IMR-90 (cell line): ENCODE measurements at regions not wholly inside any gene's neighbourhood (a gene's known extent, or its start where the extent isn't known, plus 50 kb on each side); places are given as distances from the start of the nearest gene placed in this dataset.

Experiments
- ATAC-seq: fragments of 200-7000 bp; cut with Tn5 transposase; 2 replicates; pipeline ENCODE4 v1.9.1; 2020; ENCODE audit warnings: low read depth, mild to moderate bottlenecking, moderate library complexity
- BruUV-seq: library from RNA; stranded (reverse); fragments of 400-500 nt; replicated peaks from 2 replicates; lab custom pipeline; 2021; lab: Mats Ljungman, UMichigan
- CTCF ChIA-PET: fragments of 300-600 bp; formaldehyde crosslinking; extraction: SDS; loops from one replicate; lab custom pipeline; 2021; ENCODE audit warnings: antibody characterized with exemption; lab: Yijun Ruan, JAX
- POLR2A ChIA-PET: fragments of 300-600 bp; sonication (Branson Sonifier 250); formaldehyde crosslinking; loops from one replicate; lab custom pipeline; 2022; ENCODE audit warnings: antibody characterized with exemption; ENCODE audit not compliant: unreplicated experiment; lab: Charles Lee
- DNase-seq: peaks from one replicate; pipeline ENCODE4 v3.0.0; 2013
- H2AFZ ChIP-seq: replicated peaks from 2 replicates; pipeline ENCODE3; 2013; ENCODE audit warnings: low read length, mild to moderate bottlenecking; ENCODE audit not compliant: poor library complexity
- H2AK5ac ChIP-seq: 2 replicates; pipeline ENCODE4 v1.6.1; 2013; ENCODE audit warnings: low read depth, low read length, inconsistent platforms
- H2AK9ac ChIP-seq: replicated peaks from 2 replicates; pipeline ENCODE3; 2013; ENCODE audit warnings: mild to moderate bottlenecking, low read depth, low read length, moderate library complexity; ENCODE audit not compliant: poor library complexity
- H2BK120ac ChIP-seq: 2 replicates; pipeline ENCODE4 v1.6.1; 2013; ENCODE audit warnings: low read depth, low read length, inconsistent platforms
- H2BK15ac ChIP-seq: 3 replicates; pipeline ENCODE4 v1.6.1; 2013; ENCODE audit warnings: low read depth, low read length, inconsistent platforms
- H2BK20ac ChIP-seq: 2 replicates; pipeline ENCODE4 v1.6.1; 2013; ENCODE audit warnings: low read depth, mild to moderate bottlenecking, inconsistent platforms, low read length, moderate library complexity
- H2BK5ac ChIP-seq: 2 replicates; pipeline ENCODE4 v1.6.1; 2013; ENCODE audit warnings: mild to moderate bottlenecking, low read depth, low read length, inconsistent platforms; ENCODE audit not compliant: poor library complexity, severe bottlenecking
- H3K14ac ChIP-seq: replicated peaks from 2 replicates; pipeline ENCODE4 v1.6.1; 2013; ENCODE audit warnings: low read depth, low read length, inconsistent platforms
- H3K18ac ChIP-seq: 2 replicates; pipeline ENCODE4 v1.6.1; 2013; ENCODE audit warnings: low read depth, low read length, control low read depth
- H3K23ac ChIP-seq: 2 replicates; pipeline ENCODE4 v1.6.1; 2013; ENCODE audit warnings: low read depth, low read length, inconsistent platforms
- H3K27ac ChIP-seq: 2 replicates; pipeline ENCODE4 v1.5.1; 2013; ENCODE audit warnings: mild to moderate bottlenecking, control low read depth, low read length; ENCODE audit not compliant: insufficient read depth
- H3K27me3 ChIP-seq: 2 replicates; pipeline ENCODE4 v1.6.1; 2013; ENCODE audit warnings: low read length; ENCODE audit not compliant: control insufficient read depth, insufficient read depth
- H3K36me3 ChIP-seq: 2 replicates; pipeline ENCODE4 v1.6.1; 2013; ENCODE audit warnings: low read length, mixed read lengths; ENCODE audit not compliant: control insufficient read depth, insufficient read depth
- H3K4ac ChIP-seq: 2 replicates; pipeline ENCODE4 v1.6.1; 2013; ENCODE audit warnings: low read depth, low read length, inconsistent platforms
- H3K4me1 ChIP-seq: 2 replicates; pipeline ENCODE4 v1.6.1; 2013; ENCODE audit warnings: low read length, mixed read lengths; ENCODE audit not compliant: control insufficient read depth, insufficient read depth
- H3K4me2 ChIP-seq: 2 replicates; pipeline ENCODE4 v1.6.1; 2013; ENCODE audit warnings: low read depth, mild to moderate bottlenecking, control low read depth, low read length, moderate library complexity
- H3K4me3 ChIP-seq: 2 replicates; pipeline ENCODE4 v1.5.1; 2013; ENCODE audit warnings: low read depth, mild to moderate bottlenecking, control low read depth, low read length, moderate library complexity; ENCODE audit not compliant: insufficient read depth
- H3K56ac ChIP-seq: 2 replicates; pipeline ENCODE4 v1.6.1; 2013; ENCODE audit warnings: low read length, inconsistent platforms; ENCODE audit not compliant: insufficient read depth; ENCODE audit errors: extremely low read depth
- H3K79me1 ChIP-seq, 2 experiments: 2 replicates each; pipeline ENCODE4 v1.6.1; 2013; ENCODE audit warnings: low read length in 2 of 2, inconsistent platforms in 1 of 2, low read depth in 1 of 2
- H3K9ac ChIP-seq: 2 replicates; pipeline ENCODE4 v1.6.1; 2013; ENCODE audit warnings: low read depth, low read length, control low read depth
- H3K9me1 ChIP-seq: 2 replicates; pipeline ENCODE4 v1.6.1; 2013; ENCODE audit warnings: low read length, inconsistent platforms; ENCODE audit not compliant: insufficient read depth
- H3K9me3 ChIP-seq: 2 replicates; pipeline ENCODE4 v1.6.1; 2013; ENCODE audit warnings: low read length; ENCODE audit not compliant: control insufficient read depth, insufficient read depth
- H4K20me1 ChIP-seq: 2 replicates; pipeline ENCODE4 v1.6.1; 2013; ENCODE audit warnings: low read length, inconsistent platforms; ENCODE audit not compliant: insufficient read depth
- H4K5ac ChIP-seq: 2 replicates; pipeline ENCODE4 v1.6.1; 2013; ENCODE audit warnings: mild to moderate bottlenecking, low read depth, low read length, control low read depth
- H4K8ac ChIP-seq, 2 experiments: 2 replicates each; pipeline ENCODE4 v1.6.1; 2013; ENCODE audit warnings: low read depth in 2 of 2, low read length in 2 of 2, control low read depth in 1 of 2, inconsistent platforms in 1 of 2
- H4K91ac ChIP-seq: 2 replicates; pipeline ENCODE4 v1.6.1; 2013; ENCODE audit warnings: low read depth, low read length, inconsistent platforms; ENCODE audit not compliant: insufficient read depth
- BHLHE40 ChIP-seq: fragments of 150-350 bp; IDR thresholded peaks from 2 replicates; pipeline ENCODE4 v1.6.1; 2016; ENCODE audit warnings: mild to moderate bottlenecking, low read depth, low read length
- RAD21 ChIP-seq: IDR thresholded peaks from 2 replicates; pipeline ENCODE4 v1.6.1; 2012; ENCODE audit warnings: low read length, improper control_type of control experiment
- WGBS, 2 experiments: methylation state at CpG; one replicate each; pipeline versions ENCODE4 v1.1.5 to v1.1.7; 2013; ENCODE audit warnings: missing lambda C conversion rate in 2 of 2; ENCODE audit not compliant: insufficient read length in 1 of 2; ENCODE audit errors: extremely low coverage in 2 of 2; 5-methylcytosine and 5-hydroxymethylcytosine counted together
- dilution Hi-C: fragments of 300-500 bp; cut with HindIII; formaldehyde crosslinking; loops from one replicate; pipeline ENCODE4 v1.14.3; 2018; ENCODE audit warnings: low sequenced_read_pairs; ENCODE audit not compliant: unreplicated experiment
- in situ Hi-C: fragments of 300-500 bp; cut with MboI; formaldehyde crosslinking; loops from 3 replicates; pipeline ENCODE4 v1.14.3; 2019; ENCODE audit warnings: low sequenced_read_pairs, inconsistent platforms, mixed read lengths
- intact Hi-C: fragments of 100-400 bp; cut with micrococcal nuclease; formaldehyde crosslinking; loops from 2 replicates; pipeline ENCODE4 v1.10.0; 2022

DNA sequence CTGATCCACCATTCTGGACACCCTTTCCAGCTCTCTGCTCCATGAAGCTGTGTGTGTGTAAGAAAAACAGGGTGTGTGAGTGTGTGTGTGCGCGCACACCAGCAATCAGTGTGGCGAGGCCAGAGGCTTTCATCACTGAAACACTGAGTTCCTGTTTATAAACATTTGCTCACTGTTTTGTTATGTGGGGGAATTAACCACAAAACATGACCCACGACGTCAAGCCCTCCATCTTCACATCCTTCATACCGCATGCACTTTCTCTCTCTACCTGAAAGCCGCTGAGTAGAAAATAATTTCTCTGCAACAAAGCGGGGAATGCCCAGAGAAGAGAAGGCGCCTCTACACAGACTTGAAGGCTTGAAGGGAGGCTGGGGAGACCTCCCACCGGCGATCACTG is 148.9 kb upstream of the IRF2BP2 start:
- 88% methylated on average over 2 of the region's 11 CpGs; no CpG with 5 or more reads in 1 of the 2 experiments for WGBS, 2 experiments
- intact Hi-C loops (no loop called here), in situ Hi-C loops (no loop called here), dilution Hi-C loops (no loop called here)
- H4K20me1 ChIP-seq, result no peaks in the 10 kb centered on the region
- H2BK120ac ChIP-seq, result no peak overlapping the region
- H3K9ac ChIP-seq, result no peak overlapping the region
- peaks cover 3% of the 10 kb centered on the region; the same call in 1 of the 2 replicates for H3K9me1 ChIP-seq
- no peak overlapping the region for H3K18ac ChIP-seq
- no peaks in the 10 kb centered on the region for H3K36me3 ChIP-seq
- CTCF ChIA-PET, result no interaction called here
- H3K23ac ChIP-seq, result no peak overlapping the region
- BruUV-seq, result no TSS peak
- H3K14ac ChIP-seq, result no peak overlapping the region
- H3K27ac ChIP-seq, result no peak overlapping the region
- no peak overlapping the region for H3K56ac ChIP-seq
- TF ChIP-seq BHLHE40 (no peak; the same call in 1 of the 2 replicates), RAD21 (0 out of 2 replicates have a peak, but pooled peaks have one; percentile 3)
- no peaks in the 10 kb centered on the region; the same call in 1 of the 2 replicates for H3K27me3 ChIP-seq
- no peak overlapping the region for H3K4me3 ChIP-seq
- POLR2A ChIA-PET, result interaction anchor here (0.7 kb wide), 1 partner anchor 189 kb away, joined by 4 read pairs; no protein-coding TSS in a partner anchor
- no peak overlapping the region for H4K91ac ChIP-seq
- DNase-seq (peak; percentile 69), ATAC-seq (no peak)
- H3K4me1 ChIP-seq, result peaks cover 11% of the 10 kb centered on the region
- no peak overlapping the region for H3K4me2 ChIP-seq
- H2BK20ac ChIP-seq, result no peak overlapping the region
- no peak overlapping the region for H4K8ac ChIP-seq
- no peak overlapping the region for H2BK15ac ChIP-seq
- H2AK9ac ChIP-seq, result no peak overlapping the region
- H2AK5ac ChIP-seq, result no peak overlapping the region
- H3K79me1 ChIP-seq, result no peaks in the 10 kb centered on the region
- no peak overlapping the region for H3K4ac ChIP-seq
- H4K5ac ChIP-seq, result no peak overlapping the region
- H2AFZ ChIP-seq, result no peak overlapping the region
- H2BK5ac ChIP-seq, result no peak overlapping the region
- no peaks in the 10 kb centered on the region for H3K9me3 ChIP-seq
